CD4-positive, alpha-beta T cell treated with Interferon alpha-2 for 1 hour (primary cell): ENCODE measurements at regions not wholly inside any gene's neighbourhood (a gene's known extent, or its start where the extent isn't known, plus 50 kb on each side); places are given as distances from the start of the nearest gene placed in this dataset.
"Not testable (repeated sequence)": the region's sequence is repeated elsewhere in the genome, so short reads cannot be mapped to it uniquely, and the experiment has no call there.

Experiments used
- DNase-seq, 2 donors: peaks; one replicate each; pipeline ENCODE4 v3.0.0-alpha.2; 2020 to 2022

GRCh38 chr17:5753421-5753820, 169.1 kb upstream of the NLRP1 start:
- DNase-seq: no peak

DNA sequence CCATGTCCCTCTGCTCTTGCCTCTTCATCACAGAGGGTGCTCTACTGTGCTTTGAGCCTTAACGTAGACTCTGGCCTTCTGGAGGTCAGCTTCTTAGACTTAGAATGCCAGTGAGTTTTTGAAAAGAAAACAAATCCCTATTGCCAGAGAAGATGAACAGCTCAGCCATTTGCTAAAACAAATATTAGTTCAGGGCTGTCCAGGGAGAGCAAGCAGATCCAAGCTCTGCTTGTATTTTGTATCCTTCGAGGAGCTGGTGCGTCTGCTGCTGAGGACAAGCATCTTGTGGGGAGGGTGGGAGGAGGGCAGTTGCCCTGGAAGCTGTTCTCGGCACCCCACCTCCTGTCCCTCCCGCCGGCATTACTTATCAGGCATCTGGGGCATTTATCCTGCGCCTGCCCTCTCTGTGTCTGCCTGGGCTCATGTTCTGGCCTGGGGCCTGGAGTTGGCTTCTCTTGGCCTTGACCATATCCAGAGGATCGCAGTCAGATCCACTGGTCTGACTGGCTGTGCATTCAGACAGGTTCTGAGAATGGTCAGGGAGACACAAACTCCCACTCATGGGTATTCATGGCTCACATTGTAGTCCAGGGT, 173.1 kb upstream of the NLRP1 start:
- no peak for DNase-seq

- no peak for DNase-seq
These were observed 174.3 kb upstream of the NLRP1 start for GRCh38 chr17:5758651-5759050.

DNA sequence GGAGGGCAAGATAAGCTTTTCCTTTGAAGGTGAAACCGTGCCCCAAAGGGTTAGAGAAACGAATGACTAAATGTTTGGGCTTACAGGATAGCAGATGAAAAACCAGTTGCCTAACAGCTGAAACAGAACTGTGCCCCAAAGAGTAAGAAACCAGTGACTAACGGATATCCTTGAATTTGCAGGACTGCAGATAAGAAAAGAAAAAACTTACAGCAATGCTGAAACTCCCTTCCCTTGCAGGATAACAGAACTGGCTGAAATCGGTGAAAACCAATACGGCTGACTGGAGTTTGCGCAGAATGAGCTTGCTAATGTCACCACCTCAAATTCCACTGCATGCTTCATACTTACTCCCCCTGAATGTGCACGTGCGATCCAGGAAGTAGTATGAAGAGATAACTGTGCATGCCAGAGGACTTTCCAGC, 175.2 kb upstream of the NLRP1 start:
- no peak for DNase-seq

- no peak for DNase-seq
These were observed 177.9 kb upstream of the NLRP1 start for GRCh38 chr17:5762191-5762590.

DNA sequence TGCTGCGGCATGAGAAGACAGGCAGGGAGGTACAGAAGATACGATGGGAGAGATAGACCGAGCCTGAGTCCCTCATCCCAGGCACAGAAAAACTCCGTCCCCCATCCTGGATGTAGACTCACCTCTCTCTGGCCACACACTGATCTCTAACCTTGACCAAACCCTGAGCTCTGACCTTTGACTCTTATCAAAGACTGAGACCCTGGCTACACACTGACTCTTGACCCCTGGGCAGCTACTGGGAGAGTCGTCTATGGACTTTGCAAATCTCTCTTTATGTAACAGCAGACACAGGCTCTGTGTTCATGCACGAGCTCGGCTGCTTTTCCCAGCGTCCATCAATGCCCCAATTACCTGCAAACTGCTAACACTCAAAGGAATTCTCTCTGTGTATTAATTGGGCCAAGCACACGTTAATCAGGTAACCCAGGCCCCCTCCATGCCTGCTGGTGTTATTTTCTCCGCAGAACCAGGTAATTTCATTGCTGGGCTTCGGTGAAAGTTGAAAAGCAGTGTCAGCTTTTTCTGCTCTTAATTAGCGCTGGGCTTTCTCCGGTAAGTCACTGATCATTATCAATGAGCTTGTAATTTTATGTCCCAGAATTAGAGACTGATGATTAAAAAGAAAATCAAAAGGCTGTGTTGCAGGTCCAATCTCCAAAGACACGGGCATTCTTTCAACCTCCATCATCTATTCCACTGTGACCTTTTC, 179.4 kb upstream of the NLRP1 start:
- DNase-seq: no peak

- no peak for DNase-seq
These were observed 185.5 kb upstream of the NLRP1 start for GRCh38 chr17:5769593-5770354.

GRCh38 chr17:5770441-5771270, 186.3 kb upstream of the NLRP1 start:
- no peak for DNase-seq

GRCh38 chr17:5771271-5771577, 186.9 kb upstream of the NLRP1 start:
- DNase-seq: not testable (repeated sequence)

DNA sequence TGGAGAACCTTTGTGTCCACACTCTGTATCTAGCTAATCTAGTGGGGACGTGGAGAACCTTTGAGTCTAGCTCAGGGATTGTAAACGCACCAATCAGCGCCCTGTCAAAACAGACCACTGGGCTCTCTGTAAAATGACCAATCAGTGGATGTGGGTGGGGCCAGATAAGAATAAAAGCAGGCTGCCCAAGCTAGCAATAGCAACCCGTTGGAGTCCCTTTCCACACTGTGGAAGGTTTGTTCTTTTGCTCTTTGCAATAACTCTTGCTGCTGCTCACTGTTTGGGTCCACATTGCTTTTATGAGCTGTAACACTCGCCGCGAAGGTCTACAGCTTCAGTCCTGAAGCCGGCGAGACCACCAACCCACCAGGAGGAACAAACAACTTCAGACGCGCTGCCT, 187.7 kb upstream of the NLRP1 start:
- DNase-seq: not testable (repeated sequence)

- DNase-seq: no peak
These were observed 188.4 kb upstream of the NLRP1 start for GRCh38 chr17:5772720-5773119.

- no peak for DNase-seq
These were observed 189.6 kb upstream of the NLRP1 start for GRCh38 chr17:5773816-5774360.

- no peak for DNase-seq
These were observed 190.8 kb upstream of the NLRP1 start for GRCh38 chr17:5775098-5775497.

DNA sequence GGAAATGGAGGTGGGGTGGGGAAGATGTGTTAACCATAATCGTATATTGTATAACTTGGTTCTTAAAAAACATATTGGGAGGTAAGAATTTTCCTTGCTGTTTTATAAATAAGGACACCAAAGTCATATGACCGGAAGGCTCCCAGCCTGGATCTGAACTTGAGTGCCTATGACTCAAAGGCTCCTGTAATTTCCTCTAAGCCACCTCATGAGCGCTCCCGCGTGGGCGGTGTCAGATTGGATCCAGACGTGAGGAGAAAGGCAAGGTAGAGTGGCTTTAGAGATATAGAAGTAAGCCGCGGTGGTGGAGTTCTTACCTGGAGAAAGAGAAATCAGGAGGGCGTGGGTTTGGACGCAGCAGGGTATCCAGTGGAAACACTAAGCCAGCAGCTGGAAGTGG, 196.2 kb upstream of the NLRP1 start:
- DNase-seq: no peak

DNA sequence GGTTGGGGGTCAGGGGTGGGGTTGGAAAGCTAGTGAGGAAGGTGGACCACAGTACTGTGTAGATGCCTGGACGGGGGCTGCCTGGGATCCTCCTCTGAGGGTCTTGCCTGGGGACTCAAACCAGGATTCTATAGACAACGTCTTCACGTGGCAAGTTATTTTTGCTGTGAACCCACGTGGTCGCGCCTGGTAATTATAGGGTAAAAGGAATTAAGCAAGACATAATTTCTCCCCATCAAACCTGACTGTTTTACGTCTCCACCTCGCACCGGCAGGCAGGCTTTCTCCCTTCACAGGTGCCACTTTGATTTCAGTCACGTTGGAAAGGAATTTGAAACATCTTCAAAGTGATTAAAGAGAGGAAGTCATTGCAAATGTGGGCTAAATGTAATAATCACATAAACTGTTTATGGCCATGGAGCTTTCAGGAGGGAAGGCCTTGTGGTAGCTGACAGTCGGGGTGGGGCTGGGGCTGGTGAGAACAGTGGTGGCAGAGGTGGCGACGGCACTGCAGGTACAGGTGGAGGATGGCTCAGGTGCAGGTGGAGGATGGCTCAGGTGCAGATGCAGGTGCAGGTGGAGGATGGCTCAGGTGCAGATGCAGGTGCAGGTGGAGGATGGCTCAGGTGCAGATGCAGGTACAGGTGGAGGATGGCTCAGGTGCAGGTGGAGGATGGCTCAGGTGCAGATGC, 197.1 kb upstream of the NLRP1 start:
- no peak for DNase-seq

DNA sequence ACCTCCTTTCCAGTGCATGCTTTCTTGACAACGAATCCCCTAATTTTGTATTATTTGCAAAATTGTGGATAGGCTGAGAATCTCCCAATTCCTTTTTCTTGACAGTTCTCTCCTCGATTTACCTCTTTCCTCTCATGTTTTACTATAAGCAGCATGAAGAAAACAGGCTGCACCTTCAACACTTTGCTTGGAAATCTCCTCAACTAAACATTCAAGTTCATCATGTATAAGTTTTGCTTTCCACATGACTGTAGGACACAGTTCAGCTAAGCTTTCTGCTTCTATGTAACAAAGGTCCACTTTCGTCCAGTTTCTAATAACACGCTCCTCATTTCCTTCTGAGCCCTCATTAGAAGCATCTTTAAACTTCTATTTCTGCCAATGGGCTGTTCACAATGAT, 199.0 kb upstream of the NLRP1 start:
- no peak for DNase-seq

GRCh38 chr17:5783851-5784250, 199.5 kb upstream of the NLRP1 start:
- no peak for DNase-seq

DNA sequence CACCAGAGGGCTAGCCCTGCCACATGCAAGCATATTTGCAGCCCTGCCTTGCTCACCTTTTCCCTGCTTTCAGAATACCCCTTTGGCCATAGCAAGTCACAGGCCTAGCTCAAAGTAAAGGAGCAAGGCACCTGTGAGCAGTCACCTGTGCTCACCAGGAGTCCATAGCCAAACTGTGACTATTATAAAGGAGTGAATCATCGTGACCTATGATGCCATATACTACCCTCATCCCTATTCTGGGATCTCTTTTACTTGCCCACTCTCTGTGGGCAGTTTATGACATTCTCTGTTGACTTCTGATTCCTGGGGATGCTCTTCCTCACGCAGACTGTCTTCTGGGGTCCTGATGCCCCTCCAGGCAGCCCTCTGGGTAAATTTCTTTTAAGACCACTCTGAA, 200.5 kb upstream of the NLRP1 start:
- no peak for DNase-seq

- no peak for DNase-seq
These were observed 201.0 kb upstream of the NLRP1 start for GRCh38 chr17:5785338-5785737.

GRCh38 chr17:5785867-5786509, 201.7 kb upstream of the NLRP1 start:
- no peak for DNase-seq

GRCh38 chr17:5786510-5786875, 202.2 kb upstream of the NLRP1 start:
- DNase-seq: no peak

DNA sequence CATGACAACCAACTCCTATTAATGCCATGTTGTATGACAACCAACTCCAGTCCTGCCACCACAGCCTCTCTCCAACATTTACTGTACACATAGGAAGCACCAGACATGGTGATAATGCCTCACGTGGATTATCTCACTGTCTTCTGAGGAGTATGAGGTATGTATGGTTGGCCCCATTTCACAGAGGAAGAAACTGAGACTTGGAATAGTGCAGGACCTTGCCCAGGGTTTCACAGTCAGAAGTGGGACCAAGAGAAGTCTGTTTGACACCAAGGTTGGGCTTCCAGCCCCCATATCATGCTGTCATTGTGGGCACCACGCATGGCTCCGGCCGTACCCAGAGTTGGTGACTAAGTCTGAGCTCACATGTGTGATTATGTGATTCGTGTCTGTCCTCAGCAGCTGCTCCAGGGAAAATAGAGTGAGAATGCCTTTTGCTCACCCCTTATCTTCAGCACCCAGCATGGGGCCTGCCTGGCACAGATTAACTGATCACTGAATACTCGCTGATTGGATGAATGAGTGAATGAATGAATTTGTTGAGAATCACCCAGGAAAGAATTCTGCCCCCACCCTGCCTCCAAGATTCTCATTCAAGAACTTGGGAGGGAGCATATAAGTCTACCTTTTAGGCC, 204.1 kb upstream of the NLRP1 start:
- DNase-seq: no peak
